ENCODE measurements at regions not wholly inside any gene's neighbourhood (a gene's known extent, or its start where the extent isn't known, plus 50 kb on each side); places are given as distances from the start of the nearest gene placed in this dataset.

GRCh38 chr4:108556166-108556565 is 64.2 kb upstream of the RPL34 start:
- Histone ChIP-seq H3K79me2 (ENCODE audit: insufficient read depth, low read length) (no peaks in the 10 kb centered on the region), H3K36me3 (replicated peaks in 1 of 2; ENCODE audit: control insufficient read depth in 1 of 2, insufficient read depth in 2 of 2, low read length in 2 of 2) (no peaks in the 10 kb centered on the region), H3K4me3 (replicated peaks in 1 of 3; ENCODE audit: low read depth in 2 of 3, low read length in 3 of 3) (no peak overlapping the region), H4K20me1 (ENCODE audit: insufficient read depth, low read length) (no peaks in the 10 kb centered on the region), H3K27ac (ENCODE audit: low read depth in 1 of 2, low read length in 2 of 2) (no peak overlapping the region), H3K4me2 (replicated peaks; ENCODE audit: extremely low read depth, low read length, poor library complexity, severe bottlenecking) (no peak overlapping the region), H2AFZ (ENCODE audit: insufficient read depth, low read depth, low read length, poor library complexity, severe bottlenecking) (no peak overlapping the region), H3K9ac (ENCODE audit: insufficient read depth, low read length, poor library complexity, severe bottlenecking) (no peak overlapping the region), H3K4me1 (ENCODE audit: control insufficient read depth in 1 of 2, insufficient read depth in 2 of 2, low read length in 2 of 2) (no peaks in the 10 kb centered on the region), H3K27me3 (ENCODE audit: control insufficient read depth in 2 of 2, insufficient read depth in 2 of 2, low read length in 2 of 2) (no peaks in the 10 kb centered on the region), H3K9me3 (replicated peaks in 1 of 2; ENCODE audit: control insufficient read depth in 1 of 2, insufficient read depth in 1 of 2, low read length in 2 of 2) (no peaks in the 10 kb centered on the region)
- no peak for DNase-seq
- Mint-ChIP-seq H3K36me3 (no peaks in the 10 kb centered on the region), H3K27me3 (ENCODE audit: low read depth in 3 of 3) (peaks cover 0 to 4% (median 3%) of the 10 kb centered on the region in 3 donors), H3K9me3 (peaks cover 0 to 6% (median 2%) of the 10 kb centered on the region in 7 donors), H3K4me1 (peaks cover 9% of the 10 kb centered on the region), H3K4me3 (no peak overlapping the region), H3K27ac (no peak overlapping the region)
- WGBS (ENCODE audit: insufficient coverage), result no CpG with 5 or more reads among the region's 5 CpGs
- intact Hi-C loops (cut with micrococcal nuclease), result no loop called here
- no peak for TF ChIP-seq CTCF (IDR thresholded peaks at IDR 0.05)

DNA sequence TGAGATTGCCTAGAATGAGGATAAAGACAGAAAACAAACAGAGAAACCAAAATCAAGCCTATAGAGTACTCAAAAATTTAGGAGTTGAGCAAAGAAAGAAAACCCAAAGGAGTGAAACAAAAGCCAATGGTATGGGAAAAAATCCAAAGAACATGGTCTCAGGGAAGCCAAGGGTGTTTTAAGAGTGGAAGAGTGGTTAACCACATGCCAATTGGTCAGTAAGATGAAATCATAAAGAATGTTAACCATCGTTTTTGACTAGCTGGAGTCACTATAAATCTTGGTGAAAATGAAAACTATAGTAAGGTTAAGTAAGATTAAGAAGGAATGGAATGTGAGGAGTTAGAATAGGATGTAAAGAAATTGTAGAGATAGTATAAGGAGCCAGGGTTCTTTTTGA is 64.7 kb upstream of the RPL34 start:
- Histone ChIP-seq H3K4me3 (replicated peaks in 1 of 3; ENCODE audit: low read depth in 2 of 3, low read length in 3 of 3) (no peak overlapping the region), H3K27ac (ENCODE audit: low read depth in 1 of 2, low read length in 2 of 2) (no peak overlapping the region), H3K79me2 (ENCODE audit: insufficient read depth, low read length) (no peaks in the 10 kb centered on the region), H3K9me3 (replicated peaks in 1 of 2; ENCODE audit: control insufficient read depth in 1 of 2, insufficient read depth in 1 of 2, low read length in 2 of 2) (no peaks in the 10 kb centered on the region), H3K9ac (ENCODE audit: insufficient read depth, low read length, poor library complexity, severe bottlenecking) (no peak overlapping the region), H3K36me3 (replicated peaks in 1 of 2; ENCODE audit: control insufficient read depth in 1 of 2, insufficient read depth in 2 of 2, low read length in 2 of 2) (no peaks in the 10 kb centered on the region), H3K27me3 (ENCODE audit: control insufficient read depth in 2 of 2, insufficient read depth in 2 of 2, low read length in 2 of 2) (no peaks in the 10 kb centered on the region), H3K4me2 (replicated peaks; ENCODE audit: extremely low read depth, low read length, poor library complexity, severe bottlenecking) (no peak overlapping the region), H3K4me1 (ENCODE audit: control insufficient read depth in 1 of 2, insufficient read depth in 2 of 2, low read length in 2 of 2) (no peaks in the 10 kb centered on the region), H2AFZ (ENCODE audit: insufficient read depth, low read depth, low read length, poor library complexity, severe bottlenecking) (no peak overlapping the region), H4K20me1 (ENCODE audit: insufficient read depth, low read length) (no peaks in the 10 kb centered on the region)
- TF ChIP-seq CTCF (IDR thresholded peaks at IDR 0.05), result no peak
- no peak for DNase-seq
- intact Hi-C loops (cut with micrococcal nuclease), result no loop called here
- 20% methylated on average over 1 of the region's 1 CpG for WGBS (ENCODE audit: insufficient coverage)
- Mint-ChIP-seq H3K36me3 (no peaks in the 10 kb centered on the region), H3K27me3 (ENCODE audit: low read depth in 3 of 3) (peaks cover 0 to 4% (median 3%) of the 10 kb centered on the region in 3 donors), H3K27ac (no peak overlapping the region), H3K9me3 (peaks cover 0 to 6% (median 2%) of the 10 kb centered on the region in 7 donors), H3K4me1 (peaks cover 8% of the 10 kb centered on the region), H3K4me3 (no peak overlapping the region)
